ENCODE measurements at regions not wholly inside any gene's neighbourhood (a gene's known extent, or its start where the extent isn't known, plus 50 kb on each side); places are given as distances from the start of the nearest gene placed in this dataset.

GRCh38 chr4:3705236-3705987 is 60.8 kb upstream of the ADRA2C start:
- Histone ChIP-seq H3K4me1 (ENCODE audit: insufficient read depth, low read length) (peaks cover 10% of the 10 kb centered on the region; the same call in 1 of the 2 replicates), H3K36me3 (replicated peaks in 1 of 2; ENCODE audit: control insufficient read depth in 1 of 2, insufficient read depth in 2 of 2, low read length in 2 of 2) (no peaks in the 10 kb centered on the region), H3K27me3 (ENCODE audit: control insufficient read depth in 1 of 2, insufficient read depth in 2 of 2, low read length in 2 of 2) (peaks cover 13 to 77% of the 10 kb centered on the region in 2 experiments; a peak in 4 of 5 replicates), H4K20me1 (ENCODE audit: insufficient read depth, low read length) (no peaks in the 10 kb centered on the region), H3K4me2 (ENCODE audit: low read depth, low read length) (no peak overlapping the region), H3K9ac (ENCODE audit: insufficient read depth, low read depth, low read length) (no peak overlapping the region), H3K4me3 (replicated peaks in 1 of 3; ENCODE audit: insufficient read depth in 1 of 3, low read depth in 2 of 3, low read length in 3 of 3) (no peak overlapping the region), H3K27ac (ENCODE audit: extremely low read length, insufficient read depth, low read length) (no peak overlapping the region), H3K79me2 (ENCODE audit: insufficient read depth, low read length) (no peaks in the 10 kb centered on the region), H2AFZ (ENCODE audit: low read length) (no peak overlapping the region), H3K9me3 (ENCODE audit: low read length) (no peaks in the 10 kb centered on the region)
- BruUV-seq (replicated peaks), result no TSS peak
- no peak for DNase-seq (ENCODE audit: low spot score)
- WGBS (ENCODE audit: low lambda C conversion rate), result 59% methylated on average over 12 of the region's 20 CpGs
- POLR2A ChIA-PET, result no interaction called here
- ATAC-seq, result no peak
- intact Hi-C loops (cut with micrococcal nuclease; ENCODE audit: unreplicated experiment), result no loop called here
- in situ Hi-C loops (cut with HindIII; ENCODE audit: extremely low pct_ligation_motif_present, low pct_unique_long_range_greater_than_20kb), result no loop called here
- no peak for FAIRE-seq
- TF ChIP-seq SKIL (CRISPR knock-in tag; IDR thresholded peaks at IDR 0.05; ENCODE audit: borderline replicate concordance), result no peak
- CTCF ChIA-PET (ENCODE audit: low intra/inter-chr PET ratio, low total read pairs), result no interaction called here

GRCh38 chr4:3704669-3705068 is 61.5 kb upstream of the ADRA2C start:
- DNase-seq (ENCODE audit: low spot score) (no peak), FAIRE-seq (no peak), ATAC-seq (no peak)
- BruUV-seq (replicated peaks), result no TSS peak
- H3K9ac ChIP-seq (ENCODE audit: insufficient read depth, low read depth, low read length), result no peak overlapping the region
- ChIA-PET POLR2A (no interaction called here), CTCF (ENCODE audit: low intra/inter-chr PET ratio, low total read pairs) (no interaction called here)
- no peaks in the 10 kb centered on the region for H4K20me1 ChIP-seq (ENCODE audit: insufficient read depth, low read length)
- peaks cover 3% of the 10 kb centered on the region; the same call in 1 of the 2 replicates for H3K4me1 ChIP-seq (ENCODE audit: insufficient read depth, low read length)
- TF ChIP-seq RCOR2 (CRISPR knock-in tag; IDR thresholded peaks at IDR 0.05), result no peak
- TF ChIP-seq ZBTB1 (CRISPR knock-in tag; IDR thresholded peaks at IDR 0.05; ENCODE audit: borderline replicate concordance), result no peak
- TF ChIP-seq JUND (CRISPR knock-in tag; IDR thresholded peaks at IDR 0.05), result no peak
- TF ChIP-seq ZUFSP (CRISPR knock-in tag; IDR thresholded peaks at IDR 0.05; ENCODE audit: borderline replicate concordance), result no peak
- no peak for TF ChIP-seq ZNF335 (CRISPR knock-in tag; IDR thresholded peaks at IDR 0.05)
- TF ChIP-seq ZNF510 (CRISPR knock-in tag; IDR thresholded peaks at IDR 0.05; ENCODE audit: low read depth), result no peak
- no peak for TF ChIP-seq ZNF282 (IDR thresholded peaks at IDR 0.05; ENCODE audit: partially characterized antibody)
- no peak for TF ChIP-seq MAF1 (CRISPR knock-in tag; IDR thresholded peaks at IDR 0.05; ENCODE audit: borderline replicate concordance)
- no peak for TF ChIP-seq FOSL1 (CRISPR knock-in tag; IDR thresholded peaks at IDR 0.05; ENCODE audit: borderline replicate concordance)
- no peaks in the 10 kb centered on the region for H3K79me2 ChIP-seq (ENCODE audit: insufficient read depth, low read length)
- 72% methylated on average over 6 of the region's 10 CpGs for WGBS (ENCODE audit: low lambda C conversion rate)
- in situ Hi-C loops (cut with HindIII; ENCODE audit: extremely low pct_ligation_motif_present, low pct_unique_long_range_greater_than_20kb) (no loop called here), intact Hi-C loops (cut with micrococcal nuclease; ENCODE audit: unreplicated experiment) (no loop called here)
- no peak overlapping the region for H3K4me2 ChIP-seq (ENCODE audit: low read depth, low read length)
- H2AFZ ChIP-seq (ENCODE audit: low read length), result no peak overlapping the region
- H3K27me3 ChIP-seq (ENCODE audit: control insufficient read depth in 1 of 2, insufficient read depth in 2 of 2, low read length in 2 of 2), result peaks cover 13 to 77% of the 10 kb centered on the region in 2 experiments; a peak in 4 of 5 replicates
- H3K27ac ChIP-seq (ENCODE audit: extremely low read length, insufficient read depth, low read length), result no peak overlapping the region
- H3K4me3 ChIP-seq (replicated peaks in 1 of 3; ENCODE audit: insufficient read depth in 1 of 3, low read depth in 2 of 3, low read length in 3 of 3), result no peak overlapping the region
- H3K9me3 ChIP-seq (ENCODE audit: low read length), result no peaks in the 10 kb centered on the region
- no peaks in the 10 kb centered on the region for H3K36me3 ChIP-seq (replicated peaks in 1 of 2; ENCODE audit: control insufficient read depth in 1 of 2, insufficient read depth in 2 of 2, low read length in 2 of 2)
